GM23338 (cell line): ENCODE measurements at regions not wholly inside any gene's neighbourhood (a gene's known extent, or its start where the extent isn't known, plus 50 kb on each side); places are given as distances from the start of the nearest gene placed in this dataset.

Source experiments
- ATAC-seq: fragments of 200-7000 bp; cut with Tn5 transposase; 3 replicates; pipeline ENCODE4 v1.9.1; 2020
- DNase-seq: peaks from one replicate; pipeline ENCODE4 v3.0.0-alpha.2; 2015; ENCODE audit warnings: low spot score
- H2AFZ ChIP-seq: fragments of 200-600 bp; sonication (generic); 2 replicates; pipeline ENCODE4 v1.8.0; 2016; ENCODE audit warnings: antibody characterized with exemption, mild to moderate bottlenecking, moderate library complexity
- H3F3A ChIP-seq: fragments of 200-600 bp; sonication (generic); replicated peaks from 2 replicates; pipeline ENCODE4 v1.8.0; 2017; ENCODE audit warnings: antibody characterized with exemption, mixed run types, low read depth
- H3K27ac ChIP-seq: fragments of 200-600 bp; sonication (generic); 2 replicates; pipeline ENCODE4 v1.6.1; 2016; ENCODE audit warnings: low read depth
- H3K27me3 ChIP-seq: fragments of 200-600 bp; sonication (generic); 2 replicates; pipeline ENCODE4 v1.8.0; 2016; ENCODE audit warnings: mild to moderate bottlenecking, mixed run types, moderate library complexity; ENCODE audit not compliant: insufficient read depth
- H3K36me3 ChIP-seq: fragments of 200-600 bp; sonication (generic); 2 replicates; pipeline ENCODE4 v1.8.0; 2016; ENCODE audit warnings: mild to moderate bottlenecking; ENCODE audit not compliant: insufficient read depth
- H3K4me1 ChIP-seq: fragments of 200-600 bp; sonication (generic); 2 replicates; pipeline ENCODE4 v1.8.0; 2016; ENCODE audit warnings: mild to moderate bottlenecking, moderate library complexity; ENCODE audit not compliant: insufficient read depth
- H3K4me2 ChIP-seq: fragments of 200-600 bp; sonication (generic); 2 replicates; pipeline ENCODE4 v1.7.1; 2017; ENCODE audit warnings: mixed run types
- H3K4me3 ChIP-seq: fragments of 200-600 bp; sonication (generic); 2 replicates; pipeline ENCODE4 v1.6.1; 2016; ENCODE audit warnings: mixed run types
- H3K79me2 ChIP-seq: fragments of 200-600 bp; sonication (generic); replicated peaks from 2 replicates; pipeline ENCODE4 v1.8.0; 2017; ENCODE audit warnings: mild to moderate bottlenecking; ENCODE audit not compliant: insufficient read depth
- H3K9me2 ChIP-seq: fragments of 200-600 bp; sonication (generic); 2 replicates; pipeline ENCODE4 v1.8.0; 2017; ENCODE audit not compliant: insufficient read depth
- H4K20me1 ChIP-seq: fragments of 200-600 bp; sonication (generic); replicated peaks from 2 replicates; pipeline ENCODE4 v1.8.0; 2017; ENCODE audit warnings: mild to moderate bottlenecking; ENCODE audit not compliant: insufficient read depth
- H3K27ac Mint-ChIP-seq: 2 replicates; pipeline ENCODE4 v1.8.0; 2020; ENCODE audit warnings: inconsistent platforms, mild to moderate bottlenecking, moderate library complexity, mixed read lengths
- H3K27me3 Mint-ChIP-seq: 3 replicates; pipeline ENCODE4 v1.8.0; 2022; ENCODE audit warnings: low read depth, mild to moderate bottlenecking, moderate library complexity, mixed read lengths, inconsistent platforms; ENCODE audit not compliant: insufficient read depth, poor library complexity
- H3K36me3 Mint-ChIP-seq: 3 replicates; pipeline ENCODE4 v1.8.0; 2021; ENCODE audit warnings: low read depth, mild to moderate bottlenecking, inconsistent platforms, moderate library complexity, mixed read lengths
- H3K4me1 Mint-ChIP-seq: 3 replicates; pipeline ENCODE4 v1.8.0; 2020; ENCODE audit warnings: mild to moderate bottlenecking, inconsistent platforms, mixed read lengths
- H3K4me3 Mint-ChIP-seq: 3 replicates; pipeline ENCODE4 v1.8.0; 2021; ENCODE audit warnings: moderate library complexity, mild to moderate bottlenecking, inconsistent platforms, mixed read lengths
- H3K9me3 Mint-ChIP-seq: 3 replicates; pipeline ENCODE4 v1.8.0; 2020; ENCODE audit warnings: moderate library complexity, mild to moderate bottlenecking, inconsistent platforms, mixed read lengths
- CREB1 ChIP-seq: fragments of 250-450 bp; sonication (Bioruptor Pico); IDR thresholded peaks from 2 replicates; pipeline ENCODE4 v1.5.0; 2020; ENCODE audit warnings: low read depth, mild to moderate bottlenecking, moderate library complexity
- CTCF ChIP-seq, 2 experiments: fragments of 200-600 bp in 1 of 2; sonication (generic) in 1 of 2; conservative IDR thresholded peaks; 2 replicates each; pipeline versions ENCODE4 v1.5.1 to v1.6.1; 2016 to 2017; ENCODE audit warnings: antibody characterized with exemption in 2 of 2, low read depth in 2 of 2, mild to moderate bottlenecking in 2 of 2, moderate library complexity in 1 of 2
- EZH2phosphoT487 ChIP-seq: fragments of 200-600 bp; sonication (generic); IDR thresholded peaks from one replicate; pipeline ENCODE4 v1.8.1; 2018; ENCODE audit warnings: antibody characterized with exemption; ENCODE audit not compliant: unreplicated experiment
- JUNB ChIP-seq: IDR thresholded peaks from one replicate; pipeline ENCODE4 v1.6.1; 2016; ENCODE audit warnings: antibody characterized with exemption; ENCODE audit not compliant: unreplicated experiment
- NANOG ChIP-seq: IDR thresholded peaks from 2 replicates; pipeline ENCODE4 v1.6.1; 2016; ENCODE audit warnings: antibody characterized with exemption, borderline replicate concordance
- POLR2AphosphoS5 ChIP-seq: IDR thresholded peaks from 2 replicates; pipeline ENCODE4 v1.6.1; 2016; ENCODE audit warnings: antibody characterized with exemption, low read depth
- REST ChIP-seq: IDR thresholded peaks from one replicate; pipeline ENCODE4 v1.6.1; 2018; ENCODE audit warnings: antibody characterized with exemption; ENCODE audit not compliant: unreplicated experiment
- STAT1 ChIP-seq: IDR thresholded peaks from one replicate; pipeline ENCODE4 v1.6.1; 2016; ENCODE audit warnings: antibody characterized with exemption; ENCODE audit not compliant: unreplicated experiment
- ZNF114 ChIP-seq: fragments of 250-450 bp; sonication (Bioruptor Pico); IDR thresholded peaks from 2 replicates; pipeline ENCODE4 v1.5.0; 2020; ENCODE audit warnings: mild to moderate bottlenecking, moderate library complexity
- ZNF331 ChIP-seq: fragments of 250-450 bp; sonication (Bioruptor Pico); IDR thresholded peaks from 2 replicates; pipeline ENCODE4 v1.5.0; 2020; ENCODE audit warnings: low read depth, mild to moderate bottlenecking, moderate library complexity
- ZNF462 ChIP-seq: fragments of 250-450 bp; sonication (Bioruptor Pico); IDR thresholded peaks from 2 replicates; pipeline ENCODE4 v1.5.0; 2020; ENCODE audit warnings: mild to moderate bottlenecking, moderate library complexity

- TF ChIP-seq ZNF462 (CRISPR knock-in tag) (no peak), STAT1 (no peak), CTCF (conservative IDR thresholded peaks at IDR 0.05; ENCODE audit: low read depth in 2 of 2) (no peak), ZNF114 (CRISPR knock-in tag) (no peak), POLR2AphosphoS5 (no peak), ZNF331 (CRISPR knock-in tag) (no peak)
These were observed 210.9 kb downstream of the RTL9 start (continued) for GRCh38 chrX:110569506-110569905.

GRCh38 chrX:110578270-110578669, 217.3 kb downstream of the CHRDL1 start:
- Histone ChIP-seq H3K4me3 (no peak overlapping the region), H2AFZ (no peak overlapping the region), H3K36me3 (no peaks in the 10 kb centered on the region), H3K4me1 (peaks cover 11% of the 10 kb centered on the region), H3K9me2 (no peaks in the 10 kb centered on the region), H3F3A (no peaks in the 10 kb centered on the region), H3K4me2 (no peak overlapping the region), H4K20me1 (no peaks in the 10 kb centered on the region), H3K79me2 (no peaks in the 10 kb centered on the region), H3K27ac (no peak overlapping the region), H3K27me3 (no peaks in the 10 kb centered on the region)
- Mint-ChIP-seq H3K4me3 (no peak overlapping the region), H3K27ac (no peak overlapping the region), H3K36me3 (peaks cover 9% of the 10 kb centered on the region), H3K27me3 (no peaks in the 10 kb centered on the region), H3K9me3 (peaks cover 5% of the 10 kb centered on the region; the same call in 2 of the 3 replicates), H3K4me1 (peaks cover 5% of the 10 kb centered on the region; the same call in 2 of the 3 replicates)
- ATAC-seq, result peak; percentile 54
- no peak for DNase-seq
- TF ChIP-seq REST, result no peak
- no peak for TF ChIP-seq CREB1
- no peak for TF ChIP-seq ZNF331 (CRISPR knock-in tag)
- TF ChIP-seq CTCF (conservative IDR thresholded peaks at IDR 0.05; ENCODE audit: low read depth in 2 of 2), result no peak
- TF ChIP-seq ZNF114 (CRISPR knock-in tag), result no peak
- TF ChIP-seq EZH2phosphoT487, result no peak
- no peak for TF ChIP-seq NANOG
- TF ChIP-seq JUNB, result no peak
